Endothelial cell of umbilical vein (primary cell): ENCODE measurements at regions not wholly inside any gene's neighbourhood (a gene's known extent, or its start where the extent isn't known, plus 50 kb on each side); places are given as distances from the start of the nearest gene placed in this dataset.

Source experiments
- FOS ChIP-seq: IDR thresholded peaks from 2 replicates; pipeline ENCODE4 v1.6.1; 2011; ENCODE audit warnings: mild to moderate bottlenecking, low read length, moderate library complexity, borderline replicate concordance; ENCODE audit not compliant: insufficient read depth
- GATA2 ChIP-seq: IDR thresholded peaks from 2 replicates; pipeline ENCODE4 v1.7.0; 2011; ENCODE audit warnings: low read depth, mild to moderate bottlenecking, moderate library complexity, mixed read lengths, low read length; ENCODE audit not compliant: insufficient read length, insufficient read depth
- JUN ChIP-seq: IDR thresholded peaks from 2 replicates; pipeline ENCODE4 v1.6.1; 2011; ENCODE audit warnings: borderline replicate concordance, low read depth; ENCODE audit not compliant: insufficient read length, insufficient read depth
- MYC ChIP-seq: IDR thresholded peaks from one replicate; pipeline ENCODE4 v1.6.1; 2011; ENCODE audit warnings: mild to moderate bottlenecking, low read depth, low read length
- POLR2A ChIP-seq: IDR thresholded peaks from 2 replicates; pipeline ENCODE4 v1.6.1; 2012; ENCODE audit warnings: low read depth, mild to moderate bottlenecking, control low read depth, low read length
- POLR2AphosphoS5 ChIP-seq: IDR thresholded peaks from 2 replicates; pipeline ENCODE4 v1.6.1; 2012; ENCODE audit warnings: low read depth, mild to moderate bottlenecking, control low read depth, low read length, moderate library complexity; ENCODE audit not compliant: insufficient read depth
- TF ChIP-seq, protein P1 (sequence below), 2 donors: IDR thresholded peaks; 1 replicate in 1 of 2; 2 replicates in 1 of 2; pipeline ENCODE4 v1.5.1; 2011; ENCODE audit warnings: low read length in 2 of 2, mild to moderate bottlenecking in 2 of 2, moderate library complexity in 2 of 2, control low read depth in 1 of 2, inconsistent platforms in 1 of 2, low read depth in 1 of 2; ENCODE audit not compliant: insufficient read depth in 1 of 2; ENCODE audit errors: extremely low read depth in 1 of 2
- TF ChIP-seq, protein P2 (sequence below): IDR thresholded peaks from 2 replicates; pipeline ENCODE4 v1.6.1; 2011; ENCODE audit not compliant: insufficient read depth, insufficient read length

DNA sequence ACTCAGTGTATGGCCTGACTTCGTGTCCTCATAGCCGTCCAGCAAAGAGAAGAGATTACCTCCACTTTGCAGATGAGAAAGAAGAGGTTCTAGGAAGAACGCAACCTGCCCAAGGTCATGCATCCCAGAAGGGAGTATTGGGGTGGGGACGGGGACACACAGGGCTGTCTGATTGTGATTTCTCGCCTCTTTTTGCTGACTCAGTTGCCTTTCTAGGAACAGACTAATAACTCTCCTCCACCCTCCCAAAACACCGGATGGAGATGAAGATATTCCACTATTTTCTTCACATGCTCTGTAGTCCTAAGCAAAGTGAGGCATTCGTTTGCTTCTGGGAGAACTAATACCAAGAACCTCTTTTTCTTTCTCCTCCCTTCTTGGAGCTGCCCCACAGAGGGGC lies 529.3 kb downstream of the MIAT start:
- TF ChIP-seq, protein P1, sequence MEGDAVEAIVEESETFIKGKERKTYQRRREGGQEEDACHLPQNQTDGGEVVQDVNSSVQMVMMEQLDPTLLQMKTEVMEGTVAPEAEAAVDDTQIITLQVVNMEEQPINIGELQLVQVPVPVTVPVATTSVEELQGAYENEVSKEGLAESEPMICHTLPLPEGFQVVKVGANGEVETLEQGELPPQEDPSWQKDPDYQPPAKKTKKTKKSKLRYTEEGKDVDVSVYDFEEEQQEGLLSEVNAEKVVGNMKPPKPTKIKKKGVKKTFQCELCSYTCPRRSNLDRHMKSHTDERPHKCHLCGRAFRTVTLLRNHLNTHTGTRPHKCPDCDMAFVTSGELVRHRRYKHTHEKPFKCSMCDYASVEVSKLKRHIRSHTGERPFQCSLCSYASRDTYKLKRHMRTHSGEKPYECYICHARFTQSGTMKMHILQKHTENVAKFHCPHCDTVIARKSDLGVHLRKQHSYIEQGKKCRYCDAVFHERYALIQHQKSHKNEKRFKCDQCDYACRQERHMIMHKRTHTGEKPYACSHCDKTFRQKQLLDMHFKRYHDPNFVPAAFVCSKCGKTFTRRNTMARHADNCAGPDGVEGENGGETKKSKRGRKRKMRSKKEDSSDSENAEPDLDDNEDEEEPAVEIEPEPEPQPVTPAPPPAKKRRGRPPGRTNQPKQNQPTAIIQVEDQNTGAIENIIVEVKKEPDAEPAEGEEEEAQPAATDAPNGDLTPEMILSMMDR (IDR thresholded peaks at IDR 0.05; ENCODE audit: extremely low read depth in 1 of 2, insufficient read depth in 1 of 2, low read depth in 1 of 2, low read length in 2 of 2), result no peak
- no peak for TF ChIP-seq POLR2A
- TF ChIP-seq, protein P2, sequence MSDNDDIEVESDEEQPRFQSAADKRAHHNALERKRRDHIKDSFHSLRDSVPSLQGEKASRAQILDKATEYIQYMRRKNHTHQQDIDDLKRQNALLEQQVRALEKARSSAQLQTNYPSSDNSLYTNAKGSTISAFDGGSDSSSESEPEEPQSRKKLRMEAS, result no peak
- no peak for TF ChIP-seq FOS
- no peak for TF ChIP-seq POLR2AphosphoS5
- no peak for TF ChIP-seq MYC
- TF ChIP-seq JUN, result no peak
- TF ChIP-seq GATA2, result no peak
